ENCODE measurements at regions not wholly inside any gene's neighbourhood (a gene's known extent, or its start where the extent isn't known, plus 50 kb on each side); places are given as distances from the start of the nearest gene placed in this dataset.

DNA sequence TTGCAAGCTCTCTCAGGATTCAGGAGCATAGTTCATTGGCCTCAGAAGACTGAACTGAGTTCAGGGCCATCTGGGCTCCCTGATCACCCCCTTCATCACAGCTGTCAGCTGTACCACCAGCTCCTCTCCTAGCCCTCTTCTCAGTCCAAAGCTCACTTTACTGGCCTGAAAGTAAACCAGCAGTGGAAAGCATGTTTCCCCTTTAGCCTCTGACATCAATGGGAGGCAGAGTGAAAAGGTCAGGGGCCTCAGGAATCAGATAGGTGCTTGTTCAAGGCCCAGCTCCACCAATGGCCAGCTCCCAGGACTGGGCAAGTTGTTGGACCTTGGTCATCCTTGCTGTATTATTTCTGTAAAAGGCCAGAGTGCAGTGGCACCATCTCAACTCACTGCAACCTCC lies 223.4 kb downstream of the TLE3 start:
- TF ChIP-seq POLR2AphosphoS5 (IDR thresholded peaks at IDR 0.05) (no peak), CTCF (IDR thresholded peaks at IDR 0.05) (no peak), POLR2A (IDR thresholded peaks at IDR 0.05) (no peak)
